Stomach (tissue), 4 donors: ENCODE measurements at regions not wholly inside any gene's neighbourhood (a gene's known extent, or its start where the extent isn't known, plus 50 kb on each side); places are given as distances from the start of the nearest gene placed in this dataset.
"Not testable (repeated sequence)": the region's sequence is repeated elsewhere in the genome, so short reads cannot be mapped to it uniquely, and the experiment has no call there.

ENCODE experiments used
- POLR2A ChIP-seq, 4 donors: fragments of 450-650 bp; IDR thresholded peaks; one replicate each; pipeline ENCODE4 v1.6.1; 2016; ENCODE audit warnings: antibody characterized with exemption in 4 of 4, control low read depth in 2 of 4, mild to moderate bottlenecking in 1 of 4, moderate library complexity in 1 of 4
- POLR2AphosphoS5 ChIP-seq, 3 donors: sonication (generic); formaldehyde crosslinking; IDR thresholded peaks; one replicate each; pipeline ENCODE4 v1.6.1; 2016; ENCODE audit warnings: antibody characterized with exemption in 3 of 3
- TF ChIP-seq, protein P1 (sequence below), 7 experiments: fragments of 450-650 bp in 4 of 7; fragments of 200-600 bp in 3 of 7; sonication (generic) in 3 of 7; IDR thresholded peaks; one replicate each; pipeline ENCODE4 v1.5.1; 2016 to 2019; ENCODE audit warnings: antibody characterized with exemption in 7 of 7, control low read depth in 2 of 7, mild to moderate bottlenecking in 1 of 7

DNA sequence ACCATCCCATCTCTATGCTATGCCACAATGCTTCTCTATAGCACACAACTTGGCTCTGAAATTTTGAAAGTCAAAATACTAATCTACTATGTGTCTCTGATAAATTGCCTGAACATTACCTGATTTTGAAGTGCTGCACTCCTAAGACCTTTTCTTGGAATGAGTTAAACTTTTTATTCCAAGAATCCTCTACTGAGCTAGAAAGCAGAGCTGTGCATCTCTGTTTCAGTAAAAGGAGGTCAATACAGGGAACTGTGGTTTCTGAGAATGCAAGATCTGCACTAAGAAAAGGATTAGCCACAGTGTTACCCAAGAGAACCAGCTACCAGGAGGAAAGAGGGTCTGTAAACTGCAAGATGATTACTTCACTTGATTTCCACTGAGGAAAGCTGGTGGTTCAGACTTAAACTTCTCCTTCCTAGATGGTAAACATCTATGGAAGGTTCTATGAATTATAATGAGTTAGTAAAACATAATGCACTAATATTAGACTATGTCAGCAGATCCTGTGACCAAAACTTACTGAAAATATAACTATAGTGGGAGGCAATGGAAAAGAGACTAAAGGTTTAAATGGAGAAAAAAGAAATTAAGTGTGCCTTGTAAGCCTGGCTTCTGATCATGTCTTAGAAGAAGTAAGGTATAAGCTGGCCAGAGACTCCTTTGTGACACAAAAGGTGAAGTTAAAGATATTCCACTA is 588.0 kb upstream of the DEFB115 start:
- TF ChIP-seq, protein P1, sequence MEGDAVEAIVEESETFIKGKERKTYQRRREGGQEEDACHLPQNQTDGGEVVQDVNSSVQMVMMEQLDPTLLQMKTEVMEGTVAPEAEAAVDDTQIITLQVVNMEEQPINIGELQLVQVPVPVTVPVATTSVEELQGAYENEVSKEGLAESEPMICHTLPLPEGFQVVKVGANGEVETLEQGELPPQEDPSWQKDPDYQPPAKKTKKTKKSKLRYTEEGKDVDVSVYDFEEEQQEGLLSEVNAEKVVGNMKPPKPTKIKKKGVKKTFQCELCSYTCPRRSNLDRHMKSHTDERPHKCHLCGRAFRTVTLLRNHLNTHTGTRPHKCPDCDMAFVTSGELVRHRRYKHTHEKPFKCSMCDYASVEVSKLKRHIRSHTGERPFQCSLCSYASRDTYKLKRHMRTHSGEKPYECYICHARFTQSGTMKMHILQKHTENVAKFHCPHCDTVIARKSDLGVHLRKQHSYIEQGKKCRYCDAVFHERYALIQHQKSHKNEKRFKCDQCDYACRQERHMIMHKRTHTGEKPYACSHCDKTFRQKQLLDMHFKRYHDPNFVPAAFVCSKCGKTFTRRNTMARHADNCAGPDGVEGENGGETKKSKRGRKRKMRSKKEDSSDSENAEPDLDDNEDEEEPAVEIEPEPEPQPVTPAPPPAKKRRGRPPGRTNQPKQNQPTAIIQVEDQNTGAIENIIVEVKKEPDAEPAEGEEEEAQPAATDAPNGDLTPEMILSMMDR (IDR thresholded peaks at IDR 0.05), result not testable (repeated sequence)
- TF ChIP-seq POLR2A, POLR2AphosphoS5 (IDR thresholded peaks at IDR 0.05): not testable (repeated sequence)
